ENCODE measurements at regions not wholly inside any gene's neighbourhood (a gene's known extent, or its start where the extent isn't known, plus 50 kb on each side); places are given as distances from the start of the nearest gene placed in this dataset.
A peak's percentile ranks its signal among the peaks of the same experiment; 100 is the strongest.

DNA sequence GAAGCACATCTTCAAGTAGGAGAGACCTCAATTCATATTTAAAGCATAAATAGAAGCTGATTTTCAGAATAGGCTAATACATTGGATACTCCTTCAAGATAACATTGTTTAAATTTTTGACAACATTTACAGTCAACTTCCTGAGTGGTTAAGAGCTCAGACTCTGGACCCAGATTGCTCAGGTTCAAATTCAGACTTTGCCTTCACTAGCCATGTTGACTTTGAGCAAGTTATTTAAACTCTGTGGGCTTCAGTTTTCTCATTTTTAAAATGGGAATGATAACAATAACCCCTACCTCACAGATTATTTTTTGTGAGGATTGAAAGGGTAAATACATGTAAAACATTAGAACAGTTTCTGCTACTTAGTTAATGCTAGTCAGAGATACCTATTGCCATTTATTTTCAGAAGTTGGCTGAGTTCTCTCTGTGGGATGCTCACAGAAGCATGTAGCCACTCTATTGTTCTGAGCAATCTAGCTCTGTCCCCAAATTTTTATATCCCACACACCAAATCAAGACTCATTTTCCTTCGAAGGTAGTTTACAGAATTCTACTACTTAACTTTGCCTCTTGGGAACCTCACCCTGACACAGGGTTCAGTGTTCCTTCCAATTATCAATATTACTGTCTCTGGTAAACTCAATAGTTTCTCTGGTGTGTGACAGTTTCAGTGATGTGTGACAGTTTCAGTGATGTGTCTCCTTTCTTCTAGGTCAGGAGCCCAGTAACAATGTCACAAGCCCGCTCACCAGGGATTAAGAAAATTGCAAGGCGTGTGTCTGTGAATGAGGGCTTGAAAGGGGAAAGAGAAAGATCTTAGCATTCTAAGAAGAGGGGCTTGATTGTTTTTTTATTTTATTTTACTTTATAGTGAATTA is 79.4 kb upstream of the OSTN start:
- TF ChIP-seq, protein P1, sequence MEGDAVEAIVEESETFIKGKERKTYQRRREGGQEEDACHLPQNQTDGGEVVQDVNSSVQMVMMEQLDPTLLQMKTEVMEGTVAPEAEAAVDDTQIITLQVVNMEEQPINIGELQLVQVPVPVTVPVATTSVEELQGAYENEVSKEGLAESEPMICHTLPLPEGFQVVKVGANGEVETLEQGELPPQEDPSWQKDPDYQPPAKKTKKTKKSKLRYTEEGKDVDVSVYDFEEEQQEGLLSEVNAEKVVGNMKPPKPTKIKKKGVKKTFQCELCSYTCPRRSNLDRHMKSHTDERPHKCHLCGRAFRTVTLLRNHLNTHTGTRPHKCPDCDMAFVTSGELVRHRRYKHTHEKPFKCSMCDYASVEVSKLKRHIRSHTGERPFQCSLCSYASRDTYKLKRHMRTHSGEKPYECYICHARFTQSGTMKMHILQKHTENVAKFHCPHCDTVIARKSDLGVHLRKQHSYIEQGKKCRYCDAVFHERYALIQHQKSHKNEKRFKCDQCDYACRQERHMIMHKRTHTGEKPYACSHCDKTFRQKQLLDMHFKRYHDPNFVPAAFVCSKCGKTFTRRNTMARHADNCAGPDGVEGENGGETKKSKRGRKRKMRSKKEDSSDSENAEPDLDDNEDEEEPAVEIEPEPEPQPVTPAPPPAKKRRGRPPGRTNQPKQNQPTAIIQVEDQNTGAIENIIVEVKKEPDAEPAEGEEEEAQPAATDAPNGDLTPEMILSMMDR (IDR thresholded peaks at IDR 0.05; ENCODE audit: control insufficient read depth, insufficient read depth, low read depth, low read length, missing control alignments): no peak
- DNase-seq (ENCODE audit: low read depth): no peak
- H3K4me3 ChIP-seq (ENCODE audit: control insufficient read depth, low read depth, low read length): no peak overlapping the region

DNA sequence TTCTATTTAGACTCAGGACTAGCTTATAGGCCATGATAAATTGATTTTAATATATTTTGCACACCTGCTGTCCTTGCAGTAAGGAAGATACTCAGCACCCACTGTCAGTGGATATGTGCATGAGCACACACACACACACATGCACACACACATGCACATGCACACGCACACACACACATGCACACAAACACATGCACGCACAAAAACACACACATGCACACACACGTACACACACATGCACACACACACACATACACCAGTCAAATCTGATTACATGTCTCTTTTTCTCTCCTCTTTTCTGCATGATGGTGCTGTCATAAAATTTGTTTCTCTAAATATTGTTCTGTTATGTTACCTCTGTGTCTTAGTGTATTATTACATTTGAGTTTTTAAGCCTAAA is 87.3 kb upstream of the OSTN start:
- no peak overlapping the region for H3K4me3 ChIP-seq (ENCODE audit: control insufficient read depth, low read depth, low read length)
- TF ChIP-seq, protein P1 (IDR thresholded peaks at IDR 0.05; ENCODE audit: control insufficient read depth, insufficient read depth, low read depth, low read length, missing control alignments): no peak
- DNase-seq (ENCODE audit: low read depth): no peak

DNA sequence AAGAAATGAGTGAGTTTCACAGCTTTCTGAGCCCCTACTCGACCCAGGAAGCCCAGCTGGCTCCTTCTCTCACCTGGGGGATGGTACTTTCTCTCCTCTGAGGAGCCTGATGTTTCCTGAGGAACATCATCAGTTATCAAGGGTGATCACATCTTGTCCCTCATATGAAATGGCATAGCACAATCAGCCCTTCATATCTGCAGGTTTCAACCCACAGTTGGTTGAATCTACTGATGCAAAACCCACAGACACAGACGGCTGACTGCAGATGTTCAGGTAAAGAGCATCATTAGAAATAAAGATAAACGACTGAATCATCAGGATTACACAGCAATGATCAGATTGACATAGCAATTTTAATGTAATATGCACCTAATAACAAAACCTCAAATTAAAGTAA is 93.6 kb upstream of the OSTN start:
- no peak for DNase-seq (ENCODE audit: low read depth)

DNA sequence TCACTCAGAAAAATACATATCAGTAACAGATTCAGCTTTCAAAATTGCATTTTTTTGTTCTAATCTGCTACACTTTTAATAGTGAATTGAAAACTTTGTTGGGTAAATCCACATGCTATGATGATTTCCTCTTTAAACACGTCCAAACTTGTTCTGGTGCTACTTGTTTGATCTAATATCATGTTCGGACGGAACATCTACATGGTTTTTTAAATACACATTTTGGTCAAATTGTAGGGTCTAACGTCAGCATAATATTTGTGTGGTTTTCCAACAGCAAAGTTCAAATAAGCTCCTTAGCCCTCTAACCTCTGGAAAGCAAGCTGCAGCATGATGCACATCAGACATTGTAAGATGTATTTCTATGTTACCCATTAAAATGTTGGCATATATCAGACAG is 98.5 kb upstream of the OSTN start:
- TF ChIP-seq, protein P1 (IDR thresholded peaks at IDR 0.05; ENCODE audit: control insufficient read depth, insufficient read depth, low read depth, low read length, missing control alignments): no peak
- DNase-seq (ENCODE audit: low read depth): no peak
- H3K4me3 ChIP-seq (ENCODE audit: control insufficient read depth, low read depth, low read length): no peak overlapping the region

More for the DNA sequence above, 93.6 kb upstream of the OSTN start:
- no peak overlapping the region for H3K4me3 ChIP-seq (ENCODE audit: control insufficient read depth, low read depth, low read length)
- TF ChIP-seq, protein P1 (IDR thresholded peaks at IDR 0.05; ENCODE audit: control insufficient read depth, insufficient read depth, low read depth, low read length, missing control alignments): no peak

DNA sequence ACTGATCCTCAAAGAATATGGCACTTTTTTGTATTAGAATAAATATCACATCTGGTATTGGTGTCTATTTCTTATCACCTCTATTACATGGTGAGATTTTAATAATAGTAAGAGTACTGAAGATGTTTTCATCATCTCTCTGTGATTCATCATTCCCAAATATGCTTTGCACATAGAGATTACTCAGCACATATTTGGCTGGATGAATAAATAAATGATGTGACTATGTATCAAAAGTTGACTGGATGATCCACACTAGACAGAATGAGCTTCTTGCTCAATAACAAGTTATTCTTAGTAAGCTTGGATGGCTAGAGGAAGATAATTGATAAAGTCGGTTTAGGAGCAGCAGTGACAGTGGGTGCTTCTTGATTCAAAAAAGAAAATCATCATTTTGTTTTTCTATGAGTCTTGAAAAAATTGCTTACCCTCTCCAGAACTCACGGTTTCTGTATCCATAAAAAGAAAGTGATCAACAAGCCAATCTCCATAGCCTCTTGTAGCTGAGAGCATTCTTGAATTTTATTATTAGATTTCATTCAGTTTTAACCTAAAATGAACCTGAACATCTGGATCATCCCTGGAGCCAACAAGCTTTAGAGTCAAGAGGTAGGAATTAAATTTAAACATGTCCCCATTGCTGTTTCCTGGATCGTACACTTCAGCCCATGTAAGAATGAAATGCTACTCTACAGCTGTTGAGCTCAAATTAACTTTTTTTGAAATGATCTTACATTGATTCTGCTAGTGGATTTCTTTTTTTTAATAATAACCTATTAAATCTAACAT is 104.8 kb upstream of the OSTN start:
- H3K4me3 ChIP-seq (ENCODE audit: control insufficient read depth, low read depth, low read length): no peak overlapping the region
- TF ChIP-seq, protein P1 (IDR thresholded peaks at IDR 0.05; ENCODE audit: control insufficient read depth, insufficient read depth, low read depth, low read length, missing control alignments): no peak
- DNase-seq (ENCODE audit: low read depth): peak; percentile 73

DNA sequence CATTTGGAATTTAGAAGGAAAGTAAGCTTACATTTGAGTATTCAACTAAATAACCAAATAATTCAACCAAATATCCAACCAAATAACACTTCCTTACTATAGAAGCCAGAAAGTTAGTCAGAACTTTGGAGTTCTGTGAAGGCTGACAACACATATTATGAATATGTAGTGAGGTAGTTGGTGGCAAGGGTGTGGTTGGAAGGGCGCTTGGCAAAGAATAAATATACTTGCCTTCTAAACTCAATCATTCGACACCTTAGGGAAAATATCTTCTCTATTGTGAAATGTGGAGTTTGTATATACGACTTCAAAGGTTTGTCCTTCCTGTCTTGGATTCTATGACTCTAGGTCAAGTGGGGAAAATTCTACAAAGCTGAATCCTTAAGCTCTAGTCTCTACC is 111.7 kb upstream of the OSTN start:
- DNase-seq (ENCODE audit: low read depth): no peak
- TF ChIP-seq, protein P1 (IDR thresholded peaks at IDR 0.05; ENCODE audit: control insufficient read depth, insufficient read depth, low read depth, low read length, missing control alignments): no peak
- H3K4me3 ChIP-seq (ENCODE audit: control insufficient read depth, low read depth, low read length): no peak overlapping the region
